Psoas muscle (tissue), 7 donors: ENCODE measurements at regions not wholly inside any gene's neighbourhood (a gene's known extent, or its start where the extent isn't known, plus 50 kb on each side); places are given as distances from the start of the nearest gene placed in this dataset.

Source experiments
- ATAC-seq, 4 donors: fragments of 200-7000 bp; cut with Tn5 transposase; one replicate each; pipeline ENCODE4 v1.9.1; 2020; ENCODE audit warnings: moderate library complexity in 3 of 4, mild to moderate bottlenecking in 2 of 4
- DNase-seq, 2 donors: peaks; one replicate each; pipeline ENCODE4 v3.0.0-alpha.2; 2020
- H3K27ac ChIP-seq: fragments of 200-600 bp; one replicate; pipeline ENCODE4 v1.8.0; 2022
- H3K27me3 ChIP-seq, 3 donors: fragments of 200-600 bp in 1 of 3; one replicate each; pipeline versions ENCODE4 v1.6.1 to v1.8.0; 2013 to 2022; ENCODE audit warnings: low read length in 2 of 3, mild to moderate bottlenecking in 2 of 3, moderate library complexity in 1 of 3; ENCODE audit not compliant: insufficient read depth in 3 of 3
- H3K36me3 ChIP-seq, 2 donors: fragments of 200-600 bp in 1 of 2; one replicate each; pipeline versions ENCODE4 v1.6.1 to v1.8.0; 2013 to 2022; ENCODE audit warnings: low read depth in 1 of 2, mild to moderate bottlenecking in 1 of 2, moderate library complexity in 1 of 2; ENCODE audit not compliant: insufficient read depth in 1 of 2
- H3K4me1 ChIP-seq: fragments of 200-600 bp; one replicate; pipeline ENCODE4 v1.8.0; 2022
- H3K4me3 ChIP-seq: fragments of 200-600 bp; one replicate; pipeline ENCODE4 v1.8.0; 2022; ENCODE audit warnings: mild to moderate bottlenecking
- H3K9me3 ChIP-seq: fragments of 200-600 bp; one replicate; pipeline ENCODE4 v1.8.0; 2022
- WGBS, 3 donors: extraction: QIAGEN DNeasy Blood & Tissue Kit; methylation state at CpG; one replicate each; pipeline versions ENCODE4 v1.1.6 to v1.1.7; 2013; 5-methylcytosine and 5-hydroxymethylcytosine counted together
- intact Hi-C, 2 donors: fragments of 100-400 bp; cut with DNase I; formaldehyde crosslinking; loops; one replicate each; pipeline versions ENCODE4 v1.11.0 to v1.14.2; 2022
- TF ChIP-seq, protein P1 (sequence below): fragments of 200-600 bp; IDR thresholded peaks from one replicate; pipeline ENCODE4 v1.8.0; 2022; ENCODE audit warnings: antibody characterized with exemption
- donor health status: healthy with polysubstance abuse.
- donor health status: DM: no; HTN: no; CAD: no; lungs with moderate emphysema.
- donor health status: Bipolar disorder and iron deficiency.
- donor health status: healthy.
- donor health status: DM: yes; HTN: yes; CAD: no.
- donor health status: DM: no; HTN: no; CAD: no.
- donor health status: DM: yes; HTN: yes; CAD: no.

DNA sequence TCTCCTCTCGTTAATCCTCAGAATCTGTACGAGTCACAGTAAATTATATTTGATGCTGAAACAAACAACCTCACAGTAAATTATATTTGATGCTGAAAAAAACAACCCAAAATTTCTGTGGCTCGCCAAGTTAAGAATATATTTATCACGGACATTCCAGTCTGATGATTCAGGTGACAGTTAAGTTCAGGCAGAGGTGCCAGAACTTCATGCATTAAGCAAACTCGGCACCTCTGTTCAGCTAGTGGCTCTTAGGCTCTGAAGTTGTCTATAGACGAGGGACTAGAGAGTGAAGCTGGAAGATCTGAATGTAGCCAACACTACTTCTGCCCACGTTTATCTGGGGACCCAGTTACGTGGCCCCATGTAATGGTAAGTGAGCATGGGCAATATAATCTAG is 132.2 kb upstream of the AGA start:
- ATAC-seq = peak in 2 of 4 donors; percentile 67 to 68
- TF ChIP-seq, protein P1, sequence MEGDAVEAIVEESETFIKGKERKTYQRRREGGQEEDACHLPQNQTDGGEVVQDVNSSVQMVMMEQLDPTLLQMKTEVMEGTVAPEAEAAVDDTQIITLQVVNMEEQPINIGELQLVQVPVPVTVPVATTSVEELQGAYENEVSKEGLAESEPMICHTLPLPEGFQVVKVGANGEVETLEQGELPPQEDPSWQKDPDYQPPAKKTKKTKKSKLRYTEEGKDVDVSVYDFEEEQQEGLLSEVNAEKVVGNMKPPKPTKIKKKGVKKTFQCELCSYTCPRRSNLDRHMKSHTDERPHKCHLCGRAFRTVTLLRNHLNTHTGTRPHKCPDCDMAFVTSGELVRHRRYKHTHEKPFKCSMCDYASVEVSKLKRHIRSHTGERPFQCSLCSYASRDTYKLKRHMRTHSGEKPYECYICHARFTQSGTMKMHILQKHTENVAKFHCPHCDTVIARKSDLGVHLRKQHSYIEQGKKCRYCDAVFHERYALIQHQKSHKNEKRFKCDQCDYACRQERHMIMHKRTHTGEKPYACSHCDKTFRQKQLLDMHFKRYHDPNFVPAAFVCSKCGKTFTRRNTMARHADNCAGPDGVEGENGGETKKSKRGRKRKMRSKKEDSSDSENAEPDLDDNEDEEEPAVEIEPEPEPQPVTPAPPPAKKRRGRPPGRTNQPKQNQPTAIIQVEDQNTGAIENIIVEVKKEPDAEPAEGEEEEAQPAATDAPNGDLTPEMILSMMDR = no peak
- Histone ChIP-seq H3K36me3 (no peaks in the 10 kb centered on the region), H3K4me3 (no peak overlapping the region), H3K4me1 (no peaks in the 10 kb centered on the region), H3K27me3 (no peaks in the 10 kb centered on the region), H3K9me3 (no peaks in the 10 kb centered on the region), H3K27ac (no peak overlapping the region)
- DNase-seq = no peak
- intact Hi-C loops = no loop called here
- 64 to 79% (median 69%) methylated on average over 8 of the region's 8 CpGs for WGBS, 3 donors

DNA sequence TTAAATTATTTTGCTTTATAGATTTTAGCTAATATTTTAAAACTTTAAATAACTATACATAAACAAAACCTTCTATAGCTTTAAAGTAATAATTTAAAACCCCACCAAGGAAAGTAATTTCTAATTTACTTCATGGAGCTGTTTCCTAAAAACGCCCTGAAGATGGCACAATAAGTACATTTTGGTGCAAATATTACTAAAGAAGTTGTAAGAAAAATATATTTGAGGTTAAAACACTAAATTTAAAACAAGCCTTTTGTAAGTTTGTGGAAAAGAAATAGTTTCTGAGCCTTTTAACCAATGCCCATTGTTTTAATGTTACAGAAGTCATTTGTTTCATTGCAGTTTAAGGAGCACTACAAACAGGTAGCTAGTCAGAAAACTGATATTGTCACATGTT is 137.4 kb upstream of the AGA start:
- TF ChIP-seq, protein P1 = no peak
- Histone ChIP-seq H3K27ac (no peak overlapping the region), H3K9me3 (no peaks in the 10 kb centered on the region), H3K36me3 (no peaks in the 10 kb centered on the region), H3K4me1 (no peaks in the 10 kb centered on the region), H3K4me3 (no peak overlapping the region), H3K27me3 (no peaks in the 10 kb centered on the region)
- intact Hi-C loops = no loop called here
- DNase-seq = no peak
- whole genome bisulfite sequencing, 3 donors = 56 to 67% (median 64%) methylated on average over 1 of the region's 1 CpG
- no peak for ATAC-seq

GRCh38 chr4:177582992-177583391 is 140.8 kb upstream of the AGA start:
- TF ChIP-seq, protein P1 = no peak
- intact Hi-C loops = no loop called here

DNA sequence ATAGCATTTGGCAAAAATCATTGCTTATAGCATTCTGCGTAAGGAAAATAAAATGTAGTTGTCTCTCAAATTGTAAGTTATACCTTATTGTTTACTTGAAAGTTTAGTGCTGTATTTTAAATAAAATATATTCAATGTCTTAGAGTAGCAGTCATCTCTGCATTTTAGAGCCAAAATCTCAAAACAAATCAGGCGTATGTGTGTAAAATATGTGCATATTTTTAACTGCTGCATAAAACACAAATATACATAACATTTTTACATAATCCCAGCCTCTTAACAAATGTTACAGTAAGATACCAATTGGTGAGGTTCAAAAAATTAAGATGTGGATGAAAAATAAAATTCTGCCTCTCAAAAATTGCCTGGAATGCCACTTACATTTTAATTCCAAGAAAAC is 145.8 kb upstream of the AGA start:
- H3K36me3 ChIP-seq = no peaks in the 10 kb centered on the region
- H3K27ac ChIP-seq = no peak overlapping the region
- TF ChIP-seq, protein P1 = no peak
- ATAC-seq (no peak), DNase-seq (no peak)
- 68 to 88% (median 85%) methylated on average over 2 of the region's 2 CpGs for WGBS, 3 donors
- H3K9me3 ChIP-seq = no peaks in the 10 kb centered on the region
- H3K4me1 ChIP-seq = no peaks in the 10 kb centered on the region
- no peak overlapping the region for H3K4me3 ChIP-seq
- no peaks in the 10 kb centered on the region for H3K27me3 ChIP-seq
- intact Hi-C loops = no loop called here

More at GRCh38 chr4:177582992-177583391, 140.8 kb upstream of the AGA start:
- ATAC-seq (no peak), DNase-seq (no peak)
- Histone ChIP-seq H3K27ac (no peak overlapping the region), H3K36me3 (no peaks in the 10 kb centered on the region), H3K9me3 (no peaks in the 10 kb centered on the region), H3K4me1 (no peaks in the 10 kb centered on the region), H3K27me3 (no peaks in the 10 kb centered on the region), H3K4me3 (no peak overlapping the region)

DNA sequence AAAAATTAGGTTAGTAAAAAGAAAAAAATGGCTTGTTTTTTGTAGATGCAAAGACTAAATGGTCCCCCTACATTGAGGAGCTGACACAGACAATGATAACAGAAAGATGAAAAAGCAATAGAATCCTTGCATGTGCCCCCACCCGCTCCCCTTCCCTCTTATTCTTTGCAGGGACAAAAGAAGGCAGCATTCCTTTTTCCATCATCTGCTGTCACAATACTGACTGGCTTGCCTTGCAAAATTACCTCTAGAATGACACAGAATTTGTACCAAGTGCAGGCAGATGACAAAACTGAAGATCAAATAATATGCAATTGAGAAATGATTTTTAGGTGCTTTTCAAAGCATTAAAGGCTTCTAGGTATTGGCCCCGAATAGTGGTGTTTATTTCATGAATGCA is 153.1 kb upstream of the AGA start:
- Histone ChIP-seq H3K9me3 (no peaks in the 10 kb centered on the region), H3K27ac (no peak overlapping the region), H3K36me3 (no peaks in the 10 kb centered on the region), H3K4me1 (no peaks in the 10 kb centered on the region), H3K27me3 (no peaks in the 10 kb centered on the region), H3K4me3 (no peak overlapping the region)
- intact Hi-C loops = no loop called here
- DNase-seq = no peak
- TF ChIP-seq, protein P1 = no peak
- WGBS, 3 donors = 81 to 84% (median 81%) methylated on average over 2 of the region's 2 CpGs
- no peak for ATAC-seq
